Left ventricle myocardium superior (tissue), 1 donor: ENCODE measurements at regions not wholly inside any gene's neighbourhood (a gene's known extent, or its start where the extent isn't known, plus 50 kb on each side); places are given as distances from the start of the nearest gene placed in this dataset.

Experiments used
- ATAC-seq: fragments of 200-7000 bp; cut with Tn5 transposase; one replicate; pipeline ENCODE4 v1.9.1; 2020; ENCODE audit warnings: mild to moderate bottlenecking, moderate library complexity
- DNase-seq: peaks from one replicate; pipeline ENCODE4 v3.0.0-alpha.2; 2020
- intact Hi-C: fragments of 100-400 bp; cut with micrococcal nuclease; formaldehyde crosslinking; loops from one replicate; pipeline ENCODE4 v1.11.0; 2022
- donor health status: DM: no; HTN: yes; CAD: no; lungs with severe emphysema.

GRCh38 chr3:21357241-21357640 lies 393.8 kb downstream of the ZNF385D start:
- DNase-seq (no peak), ATAC-seq (no peak)
- intact Hi-C loops = no loop called here

GRCh38 chr3:21356402-21356801 lies 394.6 kb downstream of the ZNF385D start:
- ATAC-seq (no peak), DNase-seq (no peak)
- intact Hi-C loops = no loop called here

GRCh38 chr3:21345382-21345976 lies 405.5 kb downstream of the ZNF385D start:
- no peak for DNase-seq
- intact Hi-C loops = no loop called here
- no peak for ATAC-seq

GRCh38 chr3:21331857-21332256 lies 419.2 kb downstream of the ZNF385D start:
- ATAC-seq = no peak
- intact Hi-C loops = no loop called here
- DNase-seq = no peak

GRCh38 chr3:21331321-21331720 lies 419.7 kb downstream of the ZNF385D start:
- no peak for ATAC-seq
- intact Hi-C loops = no loop called here
- no peak for DNase-seq

- intact Hi-C loops = no loop called here
- no peak for ATAC-seq
- DNase-seq = no peak
Measured at GRCh38 chr3:21330293-21330692, 420.7 kb downstream of the ZNF385D start.

GRCh38 chr3:21328711-21329390 lies 422.2 kb downstream of the ZNF385D start:
- ATAC-seq (no peak), DNase-seq (no peak)
- intact Hi-C loops = no loop called here

- DNase-seq (no peak), ATAC-seq (no peak)
- intact Hi-C loops = no loop called here
Measured at GRCh38 chr3:21326704-21327475, 424.1 kb downstream of the ZNF385D start.

- intact Hi-C loops = no loop called here
- no peak for ATAC-seq
- DNase-seq = no peak
Measured at GRCh38 chr3:21314688-21315087, 436.3 kb downstream of the ZNF385D start.

GRCh38 chr3:21310891-21311290 lies 440.1 kb downstream of the ZNF385D start:
- no peak for ATAC-seq
- no peak for DNase-seq
- intact Hi-C loops = no loop called here

GRCh38 chr3:21310161-21310560 lies 440.8 kb downstream of the ZNF385D start:
- ATAC-seq = no peak
- no peak for DNase-seq
- intact Hi-C loops = no loop called here

GRCh38 chr3:21297304-21297703 lies 453.7 kb downstream of the ZNF385D start:
- DNase-seq = no peak
- intact Hi-C loops = no loop called here

GRCh38 chr3:21294768-21295167 lies 456.2 kb downstream of the ZNF385D start:
- no peak for DNase-seq
- intact Hi-C loops = no loop called here
- ATAC-seq = no peak

More at GRCh38 chr3:21297304-21297703, 453.7 kb downstream of the ZNF385D start:
- no peak for ATAC-seq

- intact Hi-C loops = no loop called here
- no peak for ATAC-seq
Measured at GRCh38 chr3:21292971-21293370, 458.0 kb downstream of the ZNF385D start.

GRCh38 chr3:21290557-21290956 lies 460.5 kb downstream of the ZNF385D start:
- DNase-seq (no peak), ATAC-seq (no peak)
- intact Hi-C loops = no loop called here

More at GRCh38 chr3:21292971-21293370, 458.0 kb downstream of the ZNF385D start:
- DNase-seq = no peak

- DNase-seq (no peak), ATAC-seq (no peak)
- intact Hi-C loops = no loop called here
Measured at GRCh38 chr3:21274079-21274571, 476.9 kb downstream of the ZNF385D start.

GRCh38 chr3:21273259-21274025 lies 477.6 kb downstream of the ZNF385D start:
- DNase-seq (no peak), ATAC-seq (no peak)
- intact Hi-C loops = no loop called here

GRCh38 chr3:21271606-21272016 lies 479.4 kb downstream of the ZNF385D start:
- DNase-seq = no peak

GRCh38 chr3:21269882-21270281 lies 481.1 kb downstream of the ZNF385D start:
- DNase-seq = no peak
- intact Hi-C loops = no loop called here
- ATAC-seq = no peak

More at GRCh38 chr3:21271606-21272016, 479.4 kb downstream of the ZNF385D start:
- no peak for ATAC-seq
- intact Hi-C loops = no loop called here
